ENCODE measurements at regions not wholly inside any gene's neighbourhood (a gene's known extent, or its start where the extent isn't known, plus 50 kb on each side); places are given as distances from the start of the nearest gene placed in this dataset.
"Not testable (repeated sequence)": the region's sequence is repeated elsewhere in the genome, so short reads cannot be mapped to it uniquely, and the experiment has no call there.

DNA sequence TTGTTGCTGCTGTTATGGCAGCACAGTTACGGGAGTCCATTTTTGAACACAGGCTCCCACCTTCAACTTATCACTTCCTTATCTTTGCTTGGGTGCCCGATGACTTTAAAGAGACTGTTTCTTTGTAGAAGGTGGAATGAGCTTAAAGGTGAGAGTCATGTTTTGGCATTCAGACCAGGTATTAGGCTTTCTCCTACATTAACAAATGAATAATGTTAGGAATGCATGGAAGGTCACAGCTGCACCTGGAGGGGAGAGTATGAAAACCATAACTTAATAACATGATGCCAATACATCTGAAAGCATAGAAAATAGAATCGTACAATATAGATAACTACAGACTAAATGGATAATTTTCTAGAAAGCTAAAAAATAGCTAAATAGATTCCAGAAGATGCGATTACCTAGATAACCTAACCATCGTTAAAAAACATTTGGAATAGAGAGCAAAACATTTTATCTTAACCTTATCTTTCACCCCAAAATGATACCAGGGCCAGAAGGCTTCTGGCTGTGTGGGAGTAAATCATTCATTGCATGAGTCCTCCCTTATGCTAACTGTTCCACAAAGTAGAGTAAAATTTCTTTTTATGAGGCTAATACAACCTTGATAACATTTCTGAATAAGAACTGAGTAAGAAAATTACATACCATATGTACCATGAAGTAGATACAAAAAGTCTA is 126.2 kb upstream of the ADCY2 start:
- intact Hi-C loops (cut with micrococcal nuclease) = no loop called here
- Mint-ChIP-seq H3K27me3 (no peaks in the 10 kb centered on the region), H3K9me3 (no peaks in the 10 kb centered on the region), H3K36me3 (ENCODE audit: low read depth) (no peaks in the 10 kb centered on the region), H3K4me3 (no peak overlapping the region), H3K27ac (no peak overlapping the region), H3K4me1 (ENCODE audit: low read depth) (no peaks in the 10 kb centered on the region)
- POLR2A ChIA-PET = no interaction called here
- CTCF ChIA-PET = no interaction called here
- DNase-seq (no peak), ATAC-seq (no peak)
- no peak for TF ChIP-seq CTCF (IDR thresholded peaks at IDR 0.05)

DNA sequence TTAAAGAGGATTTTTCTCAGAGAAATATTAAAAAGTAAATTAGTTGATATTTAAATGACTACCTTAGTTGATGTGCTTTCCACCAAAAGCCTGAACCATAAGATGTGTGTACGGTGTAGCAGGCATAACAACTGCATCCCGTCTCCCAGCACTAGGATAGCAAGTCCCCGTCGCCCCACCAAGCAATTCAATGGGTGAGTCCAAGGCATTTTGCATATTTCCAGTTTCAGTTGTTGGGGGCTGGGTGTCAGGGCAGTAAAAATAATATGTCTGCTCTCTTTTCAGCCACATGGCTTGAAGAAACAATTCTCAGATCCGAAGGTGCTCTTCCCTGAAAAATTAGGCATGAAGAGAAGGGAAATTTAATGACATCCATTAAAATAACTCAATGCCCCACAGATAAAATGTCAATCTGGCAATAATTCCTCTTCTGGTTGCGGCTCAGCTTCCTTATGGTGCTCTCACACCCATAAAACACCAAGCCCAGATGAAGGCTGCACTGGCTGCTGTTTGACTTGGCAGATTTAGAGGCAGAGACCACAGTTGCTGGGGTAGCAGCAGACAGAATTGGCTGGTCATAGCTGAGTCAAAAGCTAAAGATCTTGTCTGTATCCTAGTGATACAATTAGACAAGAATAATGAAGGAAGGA is 124.4 kb upstream of the ADCY2 start:
- ChIA-PET CTCF (no interaction called here), POLR2A (no interaction called here)
- H3K4me1 Mint-ChIP-seq (ENCODE audit: low read depth) = no peaks in the 10 kb centered on the region
- H3K4me3 Mint-ChIP-seq = no peak overlapping the region
- no peaks in the 10 kb centered on the region for H3K36me3 Mint-ChIP-seq (ENCODE audit: low read depth)
- no peaks in the 10 kb centered on the region for H3K9me3 Mint-ChIP-seq
- no peak for DNase-seq
- no peak overlapping the region for H3K27ac Mint-ChIP-seq
- no peak for TF ChIP-seq CTCF (IDR thresholded peaks at IDR 0.05)
- intact Hi-C loops (cut with micrococcal nuclease) = no loop called here
- ATAC-seq = no peak
- no peaks in the 10 kb centered on the region for H3K27me3 Mint-ChIP-seq

DNA sequence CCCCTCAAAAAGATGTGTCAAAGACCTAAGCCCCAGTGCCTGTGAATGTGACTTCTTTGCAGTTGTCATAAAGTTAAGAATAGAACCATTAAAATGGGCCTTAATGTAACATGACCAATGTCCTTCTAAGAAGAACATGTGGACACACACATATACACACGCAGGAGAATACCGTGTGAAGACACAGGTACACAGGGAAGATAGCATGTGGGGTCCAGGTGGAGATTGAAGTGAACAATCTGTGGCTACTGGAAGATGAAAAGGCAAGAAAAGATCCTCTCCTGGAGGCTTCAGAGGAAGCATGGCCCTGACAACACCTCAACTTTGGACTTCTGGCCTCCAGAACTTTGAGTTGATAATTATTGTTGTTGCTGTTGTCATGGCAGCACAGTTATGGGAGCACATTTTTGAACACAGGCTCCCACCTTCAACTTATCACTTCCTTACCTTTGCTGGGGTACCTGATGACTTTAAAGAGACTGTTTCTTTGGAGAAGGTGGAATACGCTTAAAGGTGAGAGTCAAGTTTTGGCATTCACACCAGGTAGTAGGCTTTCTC is 123.5 kb upstream of the ADCY2 start:
- TF ChIP-seq CTCF (IDR thresholded peaks at IDR 0.05) = no peak
- CTCF ChIA-PET = no interaction called here
- Mint-ChIP-seq H3K27ac (no peak overlapping the region), H3K27me3 (no peaks in the 10 kb centered on the region), H3K4me3 (no peak overlapping the region), H3K9me3 (no peaks in the 10 kb centered on the region), H3K4me1 (ENCODE audit: low read depth) (no peaks in the 10 kb centered on the region), H3K36me3 (ENCODE audit: low read depth) (no peaks in the 10 kb centered on the region)
- intact Hi-C loops (cut with micrococcal nuclease) = no loop called here
- no peak for ATAC-seq
- DNase-seq = no peak
- POLR2A ChIA-PET = no interaction called here

GRCh38 chr5:7274203-7274602 is 121.7 kb upstream of the ADCY2 start:
- H3K27me3 Mint-ChIP-seq = no peaks in the 10 kb centered on the region
- no peaks in the 10 kb centered on the region for H3K9me3 Mint-ChIP-seq
- DNase-seq (no peak), ATAC-seq (no peak)
- no peaks in the 10 kb centered on the region for H3K36me3 Mint-ChIP-seq (ENCODE audit: low read depth)
- POLR2A ChIA-PET = no interaction called here
- H3K27ac Mint-ChIP-seq = no peak overlapping the region
- CTCF ChIA-PET = no interaction called here
- no peak for TF ChIP-seq CTCF (IDR thresholded peaks at IDR 0.05)
- intact Hi-C loops (cut with micrococcal nuclease) = no loop called here
- no peaks in the 10 kb centered on the region for H3K4me1 Mint-ChIP-seq (ENCODE audit: low read depth)
- H3K4me3 Mint-ChIP-seq = no peak overlapping the region

- intact Hi-C loops (cut with micrococcal nuclease); H3K4me1 Mint-ChIP-seq (ENCODE audit: low read depth); CTCF ChIA-PET: not testable (repeated sequence)
Observed at GRCh38 chr5:7289634-7290033, 106.3 kb upstream of the ADCY2 start.

GRCh38 chr5:7297821-7298220 is 98.1 kb upstream of the ADCY2 start:
- H3K9me3 Mint-ChIP-seq; DNase-seq; H3K27me3 Mint-ChIP-seq; ATAC-seq; CTCF ChIA-PET; H3K27ac Mint-ChIP-seq; H3K4me1 Mint-ChIP-seq (ENCODE audit: low read depth); H3K4me3 Mint-ChIP-seq; intact Hi-C loops (cut with micrococcal nuclease); POLR2A ChIA-PET; H3K36me3 Mint-ChIP-seq (ENCODE audit: low read depth): not testable (repeated sequence)

More at GRCh38 chr5:7289634-7290033, 106.3 kb upstream of the ADCY2 start:
- H3K27ac Mint-ChIP-seq; POLR2A ChIA-PET; DNase-seq; H3K36me3 Mint-ChIP-seq (ENCODE audit: low read depth); ATAC-seq; H3K27me3 Mint-ChIP-seq; H3K9me3 Mint-ChIP-seq; H3K4me3 Mint-ChIP-seq: not testable (repeated sequence)

- H3K9me3 Mint-ChIP-seq; H3K4me3 Mint-ChIP-seq; H3K4me1 Mint-ChIP-seq (ENCODE audit: low read depth); CTCF ChIA-PET; ATAC-seq; H3K27ac Mint-ChIP-seq; H3K36me3 Mint-ChIP-seq (ENCODE audit: low read depth); DNase-seq; H3K27me3 Mint-ChIP-seq; POLR2A ChIA-PET; intact Hi-C loops (cut with micrococcal nuclease): not testable (repeated sequence)
Observed at GRCh38 chr5:7299731-7300130, 96.2 kb upstream of the ADCY2 start.

- peak; percentile 53 for ATAC-seq
- H3K27me3 Mint-ChIP-seq; H3K27ac Mint-ChIP-seq; H3K9me3 Mint-ChIP-seq; CTCF ChIA-PET; intact Hi-C loops (cut with micrococcal nuclease); H3K4me3 Mint-ChIP-seq; DNase-seq; POLR2A ChIA-PET; H3K4me1 Mint-ChIP-seq (ENCODE audit: low read depth); H3K36me3 Mint-ChIP-seq (ENCODE audit: low read depth): not testable (repeated sequence)
Observed at GRCh38 chr5:7305000-7305674, 90.8 kb upstream of the ADCY2 start.

All from activated CD8-positive, alpha-beta T cell treated with anti-CD3 and anti-CD28 coated beads for 36 hours (primary cell).